Suprapubic skin (tissue), 4 donors: ENCODE measurements at regions not wholly inside any gene's neighbourhood (a gene's known extent, or its start where the extent isn't known, plus 50 kb on each side); places are given as distances from the start of the nearest gene placed in this dataset.

Experiments
- DNase-seq, 2 donors: peaks; one replicate each; pipeline ENCODE4 v3.0.0-alpha.2; 2019; ENCODE audit warnings: low spot score in 2 of 2
- H3K27ac ChIP-seq: fragments of 200-600 bp; sonication (generic); one replicate; pipeline ENCODE4 v1.5.1; 2019
- H3K27me3 ChIP-seq: fragments of 200-600 bp; sonication (generic); one replicate; pipeline ENCODE4 v1.5.1; 2019
- H3K36me3 ChIP-seq: fragments of 200-600 bp; sonication (generic); one replicate; pipeline ENCODE4 v1.5.1; 2019
- H3K4me1 ChIP-seq: fragments of 200-600 bp; sonication (generic); one replicate; pipeline ENCODE4 v1.5.1; 2019
- H3K4me3 ChIP-seq: fragments of 200-600 bp; sonication (generic); one replicate; pipeline ENCODE4 v1.5.1; 2019; ENCODE audit warnings: mild to moderate bottlenecking
- H3K9me3 ChIP-seq: fragments of 200-600 bp; sonication (generic); one replicate; pipeline ENCODE4 v1.5.1; 2019
- CTCF ChIP-seq, 2 donors: fragments of 200-600 bp in 1 of 2; fragments of 450-650 bp in 1 of 2; sonication (generic) in 1 of 2; IDR thresholded peaks; one replicate each; pipeline ENCODE4 v1.5.1; 2016 to 2019; ENCODE audit warnings: antibody characterized with exemption in 2 of 2, mild to moderate bottlenecking in 1 of 2, moderate library complexity in 1 of 2
- EP300 ChIP-seq: sonication (generic); formaldehyde crosslinking; IDR thresholded peaks from one replicate; pipeline ENCODE4 v1.6.1; 2017; ENCODE audit warnings: antibody characterized with exemption
- POLR2A ChIP-seq, 2 donors: fragments of 450-650 bp; IDR thresholded peaks; one replicate each; pipeline ENCODE4 v1.6.1; 2017; ENCODE audit warnings: antibody characterized with exemption in 2 of 2, mild to moderate bottlenecking in 2 of 2, moderate library complexity in 2 of 2
- POLR2AphosphoS5 ChIP-seq, 3 donors: sonication (generic); formaldehyde crosslinking; IDR thresholded peaks; one replicate each; pipeline ENCODE4 v1.6.1; 2017; ENCODE audit warnings: antibody characterized with exemption in 3 of 3
- WGBS: methylation state at CpG from one replicate; pipeline ENCODE4 v1.1.5; 2018; 5-methylcytosine and 5-hydroxymethylcytosine counted together

DNA sequence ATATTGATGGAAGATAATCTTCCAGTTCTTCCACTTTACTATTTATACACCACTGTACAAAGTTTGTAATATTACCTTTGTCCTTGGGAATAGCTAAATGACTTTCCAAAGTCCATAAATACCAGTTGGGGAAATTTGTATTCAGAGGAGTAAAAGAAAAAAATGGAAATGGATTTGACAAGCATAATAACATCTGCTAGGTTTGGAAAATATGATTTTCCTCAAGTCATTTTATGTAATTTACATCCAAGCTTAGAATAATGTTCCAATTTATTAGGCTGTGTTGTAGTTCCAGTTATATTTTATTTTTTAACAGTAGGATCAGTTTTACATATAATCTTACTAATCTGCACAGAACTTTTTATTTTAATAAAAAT lies 563.0 kb upstream of the PKDCC start:
- no peak for DNase-seq
- Histone ChIP-seq H3K27ac (no peak overlapping the region), H3K36me3 (no peaks in the 10 kb centered on the region), H3K27me3 (no peaks in the 10 kb centered on the region), H3K4me3 (no peak overlapping the region), H3K4me1 (no peaks in the 10 kb centered on the region), H3K9me3 (no peaks in the 10 kb centered on the region)
- TF ChIP-seq POLR2AphosphoS5 (IDR thresholded peaks at IDR 0.05) (no peak), POLR2A (IDR thresholded peaks at IDR 0.05) (no peak), CTCF (IDR thresholded peaks at IDR 0.05) (no peak), EP300 (no peak)

GRCh38 chr2:41486948-41487347 lies 560.9 kb upstream of the PKDCC start:
- DNase-seq: no peak
- Histone ChIP-seq H3K36me3 (no peaks in the 10 kb centered on the region), H3K27me3 (no peaks in the 10 kb centered on the region), H3K4me3 (no peak overlapping the region), H3K27ac (no peak overlapping the region), H3K4me1 (no peaks in the 10 kb centered on the region), H3K9me3 (no peaks in the 10 kb centered on the region)
- TF ChIP-seq CTCF (IDR thresholded peaks at IDR 0.05) (no peak), POLR2AphosphoS5 (IDR thresholded peaks at IDR 0.05) (no peak), POLR2A (IDR thresholded peaks at IDR 0.05) (no peak), EP300 (no peak)

- H3K9me3 ChIP-seq: no peaks in the 10 kb centered on the region
- no peak overlapping the region for H3K27ac ChIP-seq
- TF ChIP-seq CTCF (IDR thresholded peaks at IDR 0.05) (no peak), EP300 (no peak)
- no peak for DNase-seq
- no peaks in the 10 kb centered on the region for H3K27me3 ChIP-seq
- H3K36me3 ChIP-seq: no peaks in the 10 kb centered on the region
- H3K4me1 ChIP-seq: no peaks in the 10 kb centered on the region
- no peak overlapping the region for H3K4me3 ChIP-seq
Observed at GRCh38 chr2:41488888-41489287, 558.9 kb upstream of the PKDCC start.

GRCh38 chr2:41489638-41490037 lies 558.2 kb upstream of the PKDCC start:
- TF ChIP-seq POLR2AphosphoS5 (IDR thresholded peaks at IDR 0.05) (no peak), CTCF (IDR thresholded peaks at IDR 0.05) (no peak), POLR2A (IDR thresholded peaks at IDR 0.05) (no peak), EP300 (no peak)
- H3K27me3 ChIP-seq: no peaks in the 10 kb centered on the region
- no peak for DNase-seq
- H3K36me3 ChIP-seq: no peaks in the 10 kb centered on the region
- no peaks in the 10 kb centered on the region for H3K4me1 ChIP-seq
- H3K4me3 ChIP-seq: no peak overlapping the region
- H3K27ac ChIP-seq: no peak overlapping the region
- peaks cover 6% of the 10 kb centered on the region for H3K9me3 ChIP-seq

DNA sequence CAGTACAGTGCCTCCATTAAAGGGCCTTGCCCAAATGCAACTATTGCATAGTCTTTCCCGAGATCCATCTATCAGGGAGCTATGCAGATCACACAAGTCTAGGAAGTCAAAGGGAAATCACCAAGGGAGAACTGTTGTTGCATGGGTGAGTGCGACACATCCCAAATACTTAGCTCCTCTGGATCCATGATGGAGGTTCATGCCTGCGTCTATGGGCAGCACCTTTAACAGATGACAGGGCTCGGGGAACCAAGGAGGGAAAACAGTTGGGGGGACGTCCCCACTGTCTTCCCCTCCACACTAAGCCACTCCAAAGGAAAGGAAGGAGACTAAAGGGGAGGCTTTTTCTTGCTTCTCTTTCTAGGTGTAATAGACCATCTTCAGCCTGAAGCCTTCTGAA lies 552.8 kb upstream of the PKDCC start:
- H3K4me1 ChIP-seq: no peaks in the 10 kb centered on the region

More for the DNA sequence above, 552.8 kb upstream of the PKDCC start:
- TF ChIP-seq POLR2A (IDR thresholded peaks at IDR 0.05): no peak
- no peak for TF ChIP-seq POLR2AphosphoS5 (IDR thresholded peaks at IDR 0.05)
- TF ChIP-seq CTCF (IDR thresholded peaks at IDR 0.05): no peak
- no peak for TF ChIP-seq EP300
- Histone ChIP-seq H3K9me3 (peaks cover 39% of the 10 kb centered on the region), H3K4me3 (no peak overlapping the region), H3K27ac (no peak overlapping the region), H3K27me3 (no peaks in the 10 kb centered on the region), H3K36me3 (no peaks in the 10 kb centered on the region)
- whole genome bisulfite sequencing: 76% methylated on average over 5 of the region's 5 CpGs
- no peak for DNase-seq
